ENCODE measurements at regions not wholly inside any gene's neighbourhood (a gene's known extent, or its start where the extent isn't known, plus 50 kb on each side); places are given as distances from the start of the nearest gene placed in this dataset.

DNA sequence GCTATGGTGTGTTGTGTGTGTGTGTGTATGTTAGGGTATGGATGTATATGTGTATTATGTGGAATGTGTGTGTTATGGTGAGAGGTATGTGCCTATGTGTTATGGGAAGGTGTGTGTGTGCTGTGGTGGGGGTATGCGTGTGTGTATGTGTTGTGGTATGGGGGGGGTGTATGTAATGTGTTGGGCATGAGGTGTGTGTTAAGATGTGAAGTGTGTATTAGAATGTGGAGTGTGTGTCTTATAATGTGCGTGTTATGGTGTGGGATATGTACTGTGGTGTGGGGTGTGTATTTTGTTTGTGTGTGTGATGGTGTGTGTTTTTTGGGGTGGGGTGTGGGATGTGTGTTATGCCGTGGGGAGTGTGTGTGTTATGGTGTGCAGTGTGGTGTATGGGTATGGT, 242.5 kb downstream of the RHOU start:
- TF ChIP-seq, protein P1, sequence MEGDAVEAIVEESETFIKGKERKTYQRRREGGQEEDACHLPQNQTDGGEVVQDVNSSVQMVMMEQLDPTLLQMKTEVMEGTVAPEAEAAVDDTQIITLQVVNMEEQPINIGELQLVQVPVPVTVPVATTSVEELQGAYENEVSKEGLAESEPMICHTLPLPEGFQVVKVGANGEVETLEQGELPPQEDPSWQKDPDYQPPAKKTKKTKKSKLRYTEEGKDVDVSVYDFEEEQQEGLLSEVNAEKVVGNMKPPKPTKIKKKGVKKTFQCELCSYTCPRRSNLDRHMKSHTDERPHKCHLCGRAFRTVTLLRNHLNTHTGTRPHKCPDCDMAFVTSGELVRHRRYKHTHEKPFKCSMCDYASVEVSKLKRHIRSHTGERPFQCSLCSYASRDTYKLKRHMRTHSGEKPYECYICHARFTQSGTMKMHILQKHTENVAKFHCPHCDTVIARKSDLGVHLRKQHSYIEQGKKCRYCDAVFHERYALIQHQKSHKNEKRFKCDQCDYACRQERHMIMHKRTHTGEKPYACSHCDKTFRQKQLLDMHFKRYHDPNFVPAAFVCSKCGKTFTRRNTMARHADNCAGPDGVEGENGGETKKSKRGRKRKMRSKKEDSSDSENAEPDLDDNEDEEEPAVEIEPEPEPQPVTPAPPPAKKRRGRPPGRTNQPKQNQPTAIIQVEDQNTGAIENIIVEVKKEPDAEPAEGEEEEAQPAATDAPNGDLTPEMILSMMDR (conservative IDR thresholded peaks at IDR 0.05; ENCODE audit: low read depth in 2 of 2), result no peak
- no peak for TF ChIP-seq EZH2 (IDR thresholded peaks at IDR 0.05; ENCODE audit: low read depth, unreplicated experiment)
- no peak for TF ChIP-seq EZH2phosphoT487 (IDR thresholded peaks at IDR 0.05; ENCODE audit: unreplicated experiment)
- TF ChIP-seq POLR2AphosphoS5 (IDR thresholded peaks at IDR 0.05; ENCODE audit: low read depth), result no peak
- no peak for TF ChIP-seq REST (IDR thresholded peaks at IDR 0.05; ENCODE audit: unreplicated experiment)
- no peak for TF ChIP-seq ZNF331 (CRISPR knock-in tag; IDR thresholded peaks at IDR 0.05; ENCODE audit: low read depth)
- TF ChIP-seq ETS1 (IDR thresholded peaks at IDR 0.05), result no peak
- no peak for TF ChIP-seq JUNB (IDR thresholded peaks at IDR 0.05; ENCODE audit: unreplicated experiment)
- no peak for TF ChIP-seq CREB1 (CRISPR knock-in tag; IDR thresholded peaks at IDR 0.05; ENCODE audit: low read depth)

Data from GM23338 (cell line).